HG03571 (cell line): ENCODE measurements at regions not wholly inside any gene's neighbourhood (a gene's known extent, or its start where the extent isn't known, plus 50 kb on each side); places are given as distances from the start of the nearest gene placed in this dataset.
"Not testable (repeated sequence)": the region's sequence is repeated elsewhere in the genome, so short reads cannot be mapped to it uniquely, and the experiment has no call there.

Experiments used
- ATAC-seq: cut with Tn5 transposase; IDR thresholded peaks from one replicate; pipeline ENCODE4 v1.9.1; 2021; ENCODE audit not compliant: unreplicated experiment

- ATAC-seq = not testable (repeated sequence)
Measured at GRCh38 chr7:89616829-89617228, 537.4 kb upstream of the STEAP1 start.

- no peak for ATAC-seq
Measured at GRCh38 chr7:89618274-89618673, 536.0 kb upstream of the STEAP1 start.

- no peak for ATAC-seq
Measured at GRCh38 chr7:89621925-89622641, 532.2 kb upstream of the STEAP1 start.

- peak; percentile 88 for ATAC-seq
Measured at GRCh38 chr7:89623018-89623672, 531.1 kb upstream of the STEAP1 start.

- ATAC-seq = not testable (repeated sequence)
Measured at GRCh38 chr7:89624155-89624554, 530.1 kb upstream of the STEAP1 start.

GRCh38 chr7:89648509-89648908, 505.8 kb upstream of the STEAP1 start:
- ATAC-seq = no peak

GRCh38 chr7:89655946-89656345, 498.3 kb upstream of the STEAP1 start:
- no peak for ATAC-seq

GRCh38 chr7:89661876-89662275, 492.4 kb upstream of the STEAP1 start:
- ATAC-seq = no peak

- ATAC-seq = no peak
Measured at GRCh38 chr7:89666136-89666835, 488.0 kb upstream of the STEAP1 start.

GRCh38 chr7:89680161-89680560, 474.1 kb upstream of the STEAP1 start:
- ATAC-seq = no peak

GRCh38 chr7:89681448-89681847, 472.8 kb upstream of the STEAP1 start:
- no peak for ATAC-seq

- no peak for ATAC-seq
Measured at GRCh38 chr7:89685287-89685686, 469.0 kb upstream of the STEAP1 start.

GRCh38 chr7:89687211-89687610, 467.1 kb upstream of the STEAP1 start:
- ATAC-seq = no peak

- no peak for ATAC-seq
Measured at GRCh38 chr7:89695241-89695640, 459.0 kb upstream of the STEAP1 start.

GRCh38 chr7:89714131-89714530, 440.1 kb upstream of the STEAP1 start:
- ATAC-seq = no peak

GRCh38 chr7:89718941-89719340, 435.3 kb upstream of the STEAP1 start:
- ATAC-seq = not testable (repeated sequence)

GRCh38 chr7:89728481-89728880, 425.8 kb upstream of the STEAP1 start:
- no peak for ATAC-seq

GRCh38 chr7:89731751-89732445, 422.4 kb upstream of the STEAP1 start:
- no peak for ATAC-seq

- no peak for ATAC-seq
Measured at GRCh38 chr7:89738549-89738948, 415.7 kb upstream of the STEAP1 start.

- no peak for ATAC-seq
Measured at GRCh38 chr7:89757910-89758309, 396.4 kb upstream of the STEAP1 start.

GRCh38 chr7:89760690-89761089, 393.6 kb upstream of the STEAP1 start:
- no peak for ATAC-seq
